ENCODE measurements at regions not wholly inside any gene's neighbourhood (a gene's known extent, or its start where the extent isn't known, plus 50 kb on each side); places are given as distances from the start of the nearest gene placed in this dataset.

DNA sequence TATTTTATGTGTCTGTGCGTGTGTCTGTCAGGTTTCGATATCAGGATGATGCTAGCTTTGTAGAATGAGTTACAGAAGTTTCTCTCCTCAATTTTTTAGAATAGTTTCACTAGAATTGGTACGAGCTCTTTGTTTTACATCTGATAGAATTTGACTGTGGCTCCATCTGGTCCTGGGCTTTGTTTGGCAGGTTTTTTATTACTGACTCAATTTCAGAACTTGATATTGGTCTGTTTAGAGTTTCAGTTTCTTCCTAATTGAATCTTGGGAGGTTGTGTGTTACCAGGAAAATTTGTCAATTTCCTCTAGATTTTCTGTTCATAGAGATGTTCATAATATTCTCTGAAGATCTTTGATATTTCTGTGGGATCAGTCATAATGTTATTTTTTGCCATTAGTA, 289.4 kb upstream of the COL3A1 start (continued):
- TF ChIP-seq JUNB (IDR thresholded peaks at IDR 0.05; ENCODE audit: unreplicated experiment): no peak
- TF ChIP-seq, protein P1, sequence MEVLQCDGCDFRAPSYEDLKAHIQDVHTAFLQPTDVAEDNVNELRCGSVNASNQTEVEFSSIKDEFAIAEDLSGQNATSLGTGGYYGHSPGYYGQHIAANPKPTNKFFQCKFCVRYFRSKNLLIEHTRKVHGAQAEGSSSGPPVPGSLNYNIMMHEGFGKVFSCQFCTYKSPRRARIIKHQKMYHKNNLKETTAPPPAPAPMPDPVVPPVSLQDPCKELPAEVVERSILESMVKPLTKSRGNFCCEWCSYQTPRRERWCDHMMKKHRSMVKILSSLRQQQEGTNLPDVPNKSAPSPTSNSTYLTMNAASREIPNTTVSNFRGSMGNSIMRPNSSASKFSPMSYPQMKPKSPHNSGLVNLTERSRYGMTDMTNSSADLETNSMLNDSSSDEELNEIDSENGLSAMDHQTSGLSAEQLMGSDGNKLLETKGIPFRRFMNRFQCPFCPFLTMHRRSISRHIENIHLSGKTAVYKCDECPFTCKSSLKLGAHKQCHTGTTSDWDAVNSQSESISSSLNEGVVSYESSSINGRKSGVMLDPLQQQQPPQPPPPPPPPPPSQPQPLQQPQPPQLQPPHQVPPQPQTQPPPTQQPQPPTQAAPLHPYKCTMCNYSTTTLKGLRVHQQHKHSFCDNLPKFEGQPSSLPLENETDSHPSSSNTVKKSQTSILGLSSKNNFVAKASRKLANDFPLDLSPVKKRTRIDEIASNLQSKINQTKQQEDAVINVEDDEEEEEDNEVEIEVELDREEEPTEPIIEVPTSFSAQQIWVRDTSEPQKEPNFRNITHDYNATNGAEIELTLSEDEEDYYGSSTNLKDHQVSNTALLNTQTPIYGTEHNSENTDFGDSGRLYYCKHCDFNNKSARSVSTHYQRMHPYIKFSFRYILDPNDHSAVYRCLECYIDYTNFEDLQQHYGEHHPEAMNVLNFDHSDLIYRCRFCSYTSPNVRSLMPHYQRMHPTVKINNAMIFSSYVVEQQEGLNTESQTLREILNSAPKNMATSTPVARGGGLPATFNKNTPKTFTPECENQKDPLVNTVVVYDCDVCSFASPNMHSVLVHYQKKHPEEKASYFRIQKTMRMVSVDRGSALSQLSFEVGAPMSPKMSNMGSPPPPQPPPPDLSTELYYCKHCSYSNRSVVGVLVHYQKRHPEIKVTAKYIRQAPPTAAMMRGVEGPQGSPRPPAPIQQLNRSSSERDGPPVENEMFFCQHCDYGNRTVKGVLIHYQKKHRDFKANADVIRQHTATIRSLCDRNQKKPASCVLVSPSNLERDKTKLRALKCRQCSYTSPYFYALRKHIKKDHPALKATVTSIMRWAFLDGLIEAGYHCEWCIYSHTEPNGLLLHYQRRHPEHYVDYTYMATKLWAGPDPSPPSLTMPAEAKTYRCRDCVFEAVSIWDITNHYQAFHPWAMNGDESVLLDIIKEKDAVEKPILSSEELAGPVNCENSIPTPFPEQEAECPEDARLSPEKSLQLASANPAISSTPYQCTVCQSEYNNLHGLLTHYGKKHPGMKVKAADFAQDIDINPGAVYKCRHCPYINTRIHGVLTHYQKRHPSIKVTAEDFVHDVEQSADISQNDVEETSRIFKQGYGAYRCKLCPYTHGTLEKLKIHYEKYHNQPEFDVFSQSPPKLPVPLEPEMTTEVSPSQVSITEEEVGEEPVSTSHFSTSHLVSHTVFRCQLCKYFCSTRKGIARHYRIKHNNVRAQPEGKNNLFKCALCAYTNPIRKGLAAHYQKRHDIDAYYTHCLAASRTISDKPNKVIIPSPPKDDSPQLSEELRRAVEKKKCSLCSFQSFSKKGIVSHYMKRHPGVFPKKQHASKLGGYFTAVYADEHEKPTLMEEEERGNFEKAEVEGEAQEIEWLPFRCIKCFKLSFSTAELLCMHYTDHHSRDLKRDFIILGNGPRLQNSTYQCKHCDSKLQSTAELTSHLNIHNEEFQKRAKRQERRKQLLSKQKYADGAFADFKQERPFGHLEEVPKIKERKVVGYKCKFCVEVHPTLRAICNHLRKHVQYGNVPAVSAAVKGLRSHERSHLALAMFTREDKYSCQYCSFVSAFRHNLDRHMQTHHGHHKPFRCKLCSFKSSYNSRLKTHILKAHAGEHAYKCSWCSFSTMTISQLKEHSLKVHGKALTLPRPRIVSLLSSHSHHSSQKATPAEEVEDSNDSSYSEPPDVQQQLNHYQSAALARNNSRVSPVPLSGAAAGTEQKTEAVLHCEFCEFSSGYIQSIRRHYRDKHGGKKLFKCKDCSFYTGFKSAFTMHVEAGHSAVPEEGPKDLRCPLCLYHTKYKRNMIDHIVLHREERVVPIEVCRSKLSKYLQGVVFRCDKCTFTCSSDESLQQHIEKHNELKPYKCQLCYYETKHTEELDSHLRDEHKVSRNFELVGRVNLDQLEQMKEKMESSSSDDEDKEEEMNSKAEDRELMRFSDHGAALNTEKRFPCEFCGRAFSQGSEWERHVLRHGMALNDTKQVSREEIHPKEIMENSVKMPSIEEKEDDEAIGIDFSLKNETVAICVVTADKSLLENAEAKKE (CRISPR knock-in tag; IDR thresholded peaks at IDR 0.05): no peak
- TF ChIP-seq, protein P2, sequence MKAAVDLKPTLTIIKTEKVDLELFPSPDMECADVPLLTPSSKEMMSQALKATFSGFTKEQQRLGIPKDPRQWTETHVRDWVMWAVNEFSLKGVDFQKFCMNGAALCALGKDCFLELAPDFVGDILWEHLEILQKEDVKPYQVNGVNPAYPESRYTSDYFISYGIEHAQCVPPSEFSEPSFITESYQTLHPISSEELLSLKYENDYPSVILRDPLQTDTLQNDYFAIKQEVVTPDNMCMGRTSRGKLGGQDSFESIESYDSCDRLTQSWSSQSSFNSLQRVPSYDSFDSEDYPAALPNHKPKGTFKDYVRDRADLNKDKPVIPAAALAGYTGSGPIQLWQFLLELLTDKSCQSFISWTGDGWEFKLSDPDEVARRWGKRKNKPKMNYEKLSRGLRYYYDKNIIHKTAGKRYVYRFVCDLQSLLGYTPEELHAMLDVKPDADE (IDR thresholded peaks at IDR 0.05): no peak

DNA sequence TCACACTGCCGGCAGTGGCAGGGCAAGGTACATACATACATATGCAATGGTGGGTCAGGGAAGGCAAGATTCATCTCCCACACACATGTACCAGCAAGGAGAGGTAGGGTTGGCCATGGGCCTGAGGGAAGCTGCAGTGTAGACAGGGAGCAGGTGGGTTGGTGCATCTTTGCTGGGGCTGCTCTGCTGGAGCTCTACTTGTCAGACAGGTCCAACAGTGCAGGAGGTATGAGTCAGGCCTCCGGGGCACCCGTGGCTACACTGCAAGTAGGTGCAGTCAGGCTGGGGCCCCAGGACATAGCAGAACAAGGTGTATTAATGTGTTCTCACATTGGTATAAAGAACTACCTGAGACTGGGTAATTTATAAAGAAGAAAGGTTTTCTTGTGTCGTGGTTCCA, 281.1 kb upstream of the COL3A1 start:
- Mint-ChIP-seq H3K27ac (peak overlapping the region; percentile 71), H3K4me1 (peaks cover 24% of the 10 kb centered on the region), H3K9me3 (no peaks in the 10 kb centered on the region), H3K4me3 (no peak overlapping the region), H3K36me3 (ENCODE audit: low read depth) (no peaks in the 10 kb centered on the region), H3K27me3 (ENCODE audit: insufficient read depth, low read depth, poor library complexity) (no peaks in the 10 kb centered on the region)
- no peak overlapping the region for H3K4me3 ChIP-seq
- H3K9me2 ChIP-seq (ENCODE audit: insufficient read depth): no peaks in the 10 kb centered on the region
- no peaks in the 10 kb centered on the region for H4K20me1 ChIP-seq (replicated peaks; ENCODE audit: insufficient read depth)
- DNase-seq (ENCODE audit: low spot score) (no peak), ATAC-seq (peak; percentile 39)
- peak overlapping the region; percentile 76 for H2AFZ ChIP-seq
- H3K36me3 ChIP-seq (ENCODE audit: insufficient read depth): no peaks in the 10 kb centered on the region
- H3K4me1 ChIP-seq (ENCODE audit: insufficient read depth): peaks cover 14% of the 10 kb centered on the region
- H3K4me2 ChIP-seq: peak overlapping the region; percentile 46; the same call in 1 of the 2 replicates
- no peaks in the 10 kb centered on the region for H3K79me2 ChIP-seq (replicated peaks; ENCODE audit: insufficient read depth)
- H3K27ac ChIP-seq (ENCODE audit: low read depth): no peak overlapping the region
- TF ChIP-seq POLR2AphosphoS5 (IDR thresholded peaks at IDR 0.05; ENCODE audit: low read depth) (no peak), EZH2 (IDR thresholded peaks at IDR 0.05; ENCODE audit: low read depth, unreplicated experiment) (no peak), JUNB (IDR thresholded peaks at IDR 0.05; ENCODE audit: unreplicated experiment) (no peak), NANOG (IDR thresholded peaks at IDR 0.05; ENCODE audit: borderline replicate concordance) (no peak), ZNF331 (CRISPR knock-in tag; IDR thresholded peaks at IDR 0.05; ENCODE audit: low read depth) (no peak)
- TF ChIP-seq, protein P1 (CRISPR knock-in tag; IDR thresholded peaks at IDR 0.05): no peak
- TF ChIP-seq, protein P2 (IDR thresholded peaks at IDR 0.05): no peak
- H3F3A ChIP-seq (replicated peaks; ENCODE audit: low read depth): no peaks in the 10 kb centered on the region
- H3K27me3 ChIP-seq (ENCODE audit: insufficient read depth): no peaks in the 10 kb centered on the region
